VCaP (cell line): ENCODE measurements at regions not wholly inside any gene's neighbourhood (a gene's known extent, or its start where the extent isn't known, plus 50 kb on each side); places are given as distances from the start of the nearest gene placed in this dataset.
"Not testable (repeated sequence)": the region's sequence is repeated elsewhere in the genome, so short reads cannot be mapped to it uniquely, and the experiment has no call there.

Experiments
- H3K27ac ChIP-seq: fragments of 450-650 bp; 2 replicates; pipeline ENCODE4 v1.5.1; 2017
- CTCF ChIP-seq: fragments of 450-650 bp; conservative IDR thresholded peaks from 2 replicates; pipeline ENCODE4 v1.5.1; 2017; ENCODE audit warnings: mild to moderate bottlenecking, moderate library complexity

- no peak overlapping the region for H3K27ac ChIP-seq
- no peak for TF ChIP-seq CTCF
Measured at GRCh38 chr6:125446011-125446410, 144.2 kb upstream of the HDDC2 start.

GRCh38 chr6:125451750-125452149 lies 150.0 kb upstream of the HDDC2 start:
- TF ChIP-seq CTCF: no peak
- no peak overlapping the region for H3K27ac ChIP-seq

- H3K27ac ChIP-seq: no peak overlapping the region
- no peak for TF ChIP-seq CTCF
Measured at GRCh38 chr6:125453516-125453915, 151.7 kb upstream of the HDDC2 start.

- TF ChIP-seq CTCF: no peak
- H3K27ac ChIP-seq: no peak overlapping the region
Measured at GRCh38 chr6:125454351-125454750, 152.6 kb upstream of the HDDC2 start.

GRCh38 chr6:125458493-125458892 lies 156.7 kb upstream of the HDDC2 start:
- H3K27ac ChIP-seq: not testable (repeated sequence)

- not testable (repeated sequence) for H3K27ac ChIP-seq
Measured at GRCh38 chr6:125465332-125465731, 163.6 kb upstream of the HDDC2 start.

- no peak for TF ChIP-seq CTCF
Measured at GRCh38 chr6:125469915-125470314, 168.1 kb upstream of the HDDC2 start.

GRCh38 chr6:125471667-125472066 lies 169.9 kb upstream of the HDDC2 start:
- no peak overlapping the region for H3K27ac ChIP-seq
- TF ChIP-seq CTCF: no peak

More at GRCh38 chr6:125469915-125470314, 168.1 kb upstream of the HDDC2 start:
- H3K27ac ChIP-seq: no peak overlapping the region

GRCh38 chr6:125474061-125474460 lies 172.3 kb upstream of the HDDC2 start:
- no peak overlapping the region for H3K27ac ChIP-seq
- TF ChIP-seq CTCF: no peak
